Neural progenitor cell (in vitro differentiated cells): ENCODE measurements at regions not wholly inside any gene's neighbourhood (a gene's known extent, or its start where the extent isn't known, plus 50 kb on each side); places are given as distances from the start of the nearest gene placed in this dataset.

ENCODE experiments used
- DNase-seq: peaks from one replicate; pipeline ENCODE4 v3.0.0-alpha.2; 2016; ENCODE audit warnings: low spot score
- H2AFZ ChIP-seq: fragments of 200-600 bp; sonication (generic); replicated peaks from 2 replicates; pipeline ENCODE4 v1.6.1; 2016; ENCODE audit warnings: antibody characterized with exemption
- H3F3A ChIP-seq: fragments of 200-600 bp; sonication (generic); 2 replicates; pipeline ENCODE4 v1.6.1; 2016; ENCODE audit warnings: antibody characterized with exemption, low read depth
- H3K27ac ChIP-seq: fragments of 200-600 bp; sonication (generic); 2 replicates; pipeline ENCODE4 v1.5.1; 2016; ENCODE audit warnings: mild to moderate bottlenecking
- H3K27me3 ChIP-seq: fragments of 200-600 bp; sonication (generic); 2 replicates; pipeline ENCODE4 v1.6.1; 2016; ENCODE audit warnings: mild to moderate bottlenecking, moderate library complexity
- H3K36me3 ChIP-seq: fragments of 200-600 bp; sonication (generic); 2 replicates; pipeline ENCODE4 v1.5.1; 2016
- H3K4me1 ChIP-seq: fragments of 200-600 bp; sonication (generic); 2 replicates; pipeline ENCODE4 v1.6.1; 2016; ENCODE audit warnings: mixed run types
- H3K4me2 ChIP-seq: fragments of 200-600 bp; sonication (generic); 2 replicates; pipeline ENCODE4 v1.6.1; 2016
- H3K4me3 ChIP-seq: fragments of 200-600 bp; sonication (generic); 2 replicates; pipeline ENCODE4 v1.5.1; 2016
- H3K79me2 ChIP-seq: fragments of 200-600 bp; sonication (generic); 2 replicates; pipeline ENCODE4 v1.6.1; 2016; ENCODE audit warnings: low read depth
- H3K9ac ChIP-seq: fragments of 200-600 bp; sonication (generic); 2 replicates; pipeline ENCODE4 v1.6.1; 2016
- H3K9me3 ChIP-seq: fragments of 200-600 bp; sonication (generic); 2 replicates; pipeline ENCODE4 v1.5.1; 2016; ENCODE audit warnings: low read depth
- H4K20me1 ChIP-seq: fragments of 200-600 bp; sonication (generic); 2 replicates; pipeline ENCODE4 v1.6.1; 2016; ENCODE audit warnings: low read depth
- H3K27ac Mint-ChIP-seq: 3 replicates; pipeline ENCODE4 v1.8.0; 2021; ENCODE audit warnings: mixed read lengths
- H3K27me3 Mint-ChIP-seq: 2 replicates; pipeline ENCODE4 v1.8.0; 2022; ENCODE audit warnings: low read depth, mild to moderate bottlenecking, inconsistent platforms, moderate library complexity, mixed read lengths; ENCODE audit not compliant: insufficient read depth
- H3K36me3 Mint-ChIP-seq: 3 replicates; pipeline ENCODE4 v1.8.0; 2021; ENCODE audit warnings: mixed read lengths
- H3K4me1 Mint-ChIP-seq: 3 replicates; pipeline ENCODE4 v1.8.0; 2021; ENCODE audit warnings: mixed read lengths
- H3K4me3 Mint-ChIP-seq: 3 replicates; pipeline ENCODE4 v1.8.0; 2021; ENCODE audit warnings: mild to moderate bottlenecking, moderate library complexity, mixed read lengths
- H3K9me3 Mint-ChIP-seq: 3 replicates; pipeline ENCODE4 v1.8.0; 2020; ENCODE audit warnings: mixed read lengths
- CTCF ChIP-seq: fragments of 200-600 bp; sonication (generic); IDR thresholded peaks from 2 replicates; pipeline ENCODE4 v1.5.1; 2017; ENCODE audit warnings: antibody characterized with exemption, mild to moderate bottlenecking
- EZH2 ChIP-seq: fragments of 200-600 bp; sonication (generic); IDR thresholded peaks from 2 replicates; pipeline ENCODE4 v1.6.1; 2017; ENCODE audit warnings: antibody characterized with exemption, mild to moderate bottlenecking, moderate library complexity
- EZH2phosphoT487 ChIP-seq: fragments of 200-600 bp; sonication (generic); IDR thresholded peaks from 2 replicates; pipeline ENCODE4 v1.6.1; 2017; ENCODE audit warnings: antibody characterized with exemption

- Histone ChIP-seq H3K36me3 (no peaks in the 10 kb centered on the region), H3K9ac (no peak overlapping the region), H2AFZ (no peak overlapping the region), H4K20me1 (no peaks in the 10 kb centered on the region), H3K4me2 (no peak overlapping the region), H3F3A (no peaks in the 10 kb centered on the region), H3K79me2 (no peaks in the 10 kb centered on the region), H3K27me3 (peaks cover 24% of the 10 kb centered on the region), H3K4me1 (no peaks in the 10 kb centered on the region), H3K9me3 (no peaks in the 10 kb centered on the region), H3K4me3 (no peak overlapping the region), H3K27ac (no peak overlapping the region)
- peaks cover 5% of the 10 kb centered on the region for H3K27me3 Mint-ChIP-seq
- TF ChIP-seq EZH2 (no peak), EZH2phosphoT487 (no peak), CTCF (no peak)
- no peak for DNase-seq
- H3K36me3 Mint-ChIP-seq = no peaks in the 10 kb centered on the region
- no peak overlapping the region for H3K4me3 Mint-ChIP-seq
- peaks cover 6% of the 10 kb centered on the region for H3K4me1 Mint-ChIP-seq
- H3K27ac Mint-ChIP-seq = no peak overlapping the region
- H3K9me3 Mint-ChIP-seq = no peaks in the 10 kb centered on the region
These were observed 86.9 kb upstream of the PHOX2B start for GRCh38 chr4:41835321-41835995.

DNA sequence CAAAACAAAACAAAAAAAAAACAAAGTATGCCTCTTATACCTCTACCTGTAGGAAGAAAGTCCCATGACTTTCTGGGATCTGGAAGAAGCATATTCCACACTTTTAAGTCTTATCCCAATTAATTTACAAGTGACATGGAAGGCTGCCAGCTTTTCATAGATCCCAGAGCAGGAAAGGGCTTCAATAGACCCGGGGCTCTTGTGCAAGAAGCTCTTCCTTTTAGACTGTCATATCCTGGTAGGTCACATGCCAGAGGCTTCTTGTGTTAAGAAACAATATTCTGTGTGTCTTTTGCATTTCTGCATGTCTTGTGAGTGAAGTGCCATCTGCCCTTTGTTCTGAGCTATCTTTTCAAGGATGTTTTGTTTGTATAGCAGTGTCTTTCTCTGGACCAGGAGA lies 84.4 kb upstream of the PHOX2B start:
- H3K4me2 ChIP-seq = no peak overlapping the region
- peaks cover 21% of the 10 kb centered on the region for H3K27me3 ChIP-seq
- H3F3A ChIP-seq = no peaks in the 10 kb centered on the region
- no peaks in the 10 kb centered on the region for H3K36me3 ChIP-seq
- H4K20me1 ChIP-seq = no peaks in the 10 kb centered on the region
- H3K4me3 ChIP-seq = no peak overlapping the region
- TF ChIP-seq EZH2 (no peak), EZH2phosphoT487 (no peak), CTCF (no peak)
- H3K9ac ChIP-seq = no peak overlapping the region
- no peaks in the 10 kb centered on the region for H3K36me3 Mint-ChIP-seq
- no peak overlapping the region for H2AFZ ChIP-seq
- no peak overlapping the region for H3K4me3 Mint-ChIP-seq
- H3K9me3 Mint-ChIP-seq = peaks cover 3% of the 10 kb centered on the region
- no peak overlapping the region for H3K27ac Mint-ChIP-seq
- H3K27me3 Mint-ChIP-seq = peaks cover 3% of the 10 kb centered on the region
- no peaks in the 10 kb centered on the region for H3K4me1 ChIP-seq
- DNase-seq = no peak
- no peaks in the 10 kb centered on the region for H3K79me2 ChIP-seq
- no peaks in the 10 kb centered on the region for H3K4me1 Mint-ChIP-seq
- no peaks in the 10 kb centered on the region for H3K9me3 ChIP-seq
- H3K27ac ChIP-seq = no peak overlapping the region

DNA sequence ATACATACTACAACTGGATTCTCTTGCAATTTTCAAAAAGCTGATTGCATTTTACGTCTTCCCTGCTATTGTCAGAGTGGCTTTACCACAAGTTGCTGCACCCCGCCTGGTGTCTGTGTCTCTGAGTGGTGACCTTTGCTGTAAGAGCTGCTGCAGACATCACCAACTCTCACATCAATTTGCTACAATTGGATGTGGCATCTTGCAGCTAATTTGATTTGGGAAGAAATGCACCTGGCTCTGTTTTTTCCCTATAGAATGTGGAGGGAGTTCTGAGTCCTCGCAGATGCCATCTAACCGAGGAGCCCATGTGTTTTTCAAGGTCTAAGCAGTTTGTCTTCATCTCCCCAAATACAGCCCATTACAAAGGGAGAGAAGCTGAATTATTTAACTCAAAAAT lies 73.8 kb upstream of the PHOX2B start:
- peaks cover 87% of the 10 kb centered on the region for H3K27me3 ChIP-seq
- no peaks in the 10 kb centered on the region for H3K4me1 Mint-ChIP-seq

More for the DNA sequence above, 73.8 kb upstream of the PHOX2B start:
- H3K9ac ChIP-seq = no peak overlapping the region
- no peak overlapping the region for H3K4me3 ChIP-seq
- Mint-ChIP-seq H3K27me3 (peaks cover 5% of the 10 kb centered on the region), H3K27ac (no peak overlapping the region), H3K9me3 (no peaks in the 10 kb centered on the region), H3K4me3 (no peak overlapping the region), H3K36me3 (no peaks in the 10 kb centered on the region)
- H3K36me3 ChIP-seq = no peaks in the 10 kb centered on the region
- no peaks in the 10 kb centered on the region for H3K9me3 ChIP-seq
- H3K4me2 ChIP-seq = no peak overlapping the region
- H3K4me1 ChIP-seq = peaks cover 2% of the 10 kb centered on the region
- DNase-seq = no peak
- no peak overlapping the region for H2AFZ ChIP-seq
- no peaks in the 10 kb centered on the region for H4K20me1 ChIP-seq
- H3K27ac ChIP-seq = no peak overlapping the region
- no peaks in the 10 kb centered on the region for H3F3A ChIP-seq
- no peaks in the 10 kb centered on the region for H3K79me2 ChIP-seq
- TF ChIP-seq EZH2 = no peak
- no peak for TF ChIP-seq EZH2phosphoT487
- no peak for TF ChIP-seq CTCF
